ENCODE measurements at regions not wholly inside any gene's neighbourhood (a gene's known extent, or its start where the extent isn't known, plus 50 kb on each side); places are given as distances from the start of the nearest gene placed in this dataset.

- no peak for TF ChIP-seq GATA3 (IDR thresholded peaks at IDR 0.05; ENCODE audit: low read depth, low read length)
- no peak for TF ChIP-seq GATA2 (IDR thresholded peaks at IDR 0.05; ENCODE audit: low read depth, low read length)
These were observed 378.2 kb upstream of the SOX14 start for GRCh38 chr3:137385922-137386321.

Measured in SH-SY5Y (cell line).